ENCODE measurements at regions not wholly inside any gene's neighbourhood (a gene's known extent, or its start where the extent isn't known, plus 50 kb on each side); places are given as distances from the start of the nearest gene placed in this dataset.

DNA sequence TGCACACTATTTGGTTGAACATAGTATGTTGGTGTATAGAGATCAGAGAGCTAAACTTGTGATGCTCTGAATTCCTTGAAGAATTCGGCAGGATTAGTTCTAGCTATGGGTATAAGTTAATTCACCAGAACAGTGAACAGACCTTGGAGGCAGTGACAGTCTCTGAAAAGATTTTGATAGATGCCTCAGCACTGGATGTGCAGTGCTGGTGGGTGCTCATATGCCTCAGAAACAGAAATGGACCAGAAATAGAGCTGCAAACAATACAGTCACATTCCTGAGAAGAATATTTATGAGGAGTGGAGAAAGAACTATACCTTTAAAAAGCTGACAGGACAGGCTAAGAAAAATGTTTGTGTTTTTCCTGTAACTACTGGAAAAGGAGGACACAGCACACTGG lies 747.7 kb downstream of the KCTD16 start:
- DNase-seq: no peak

GRCh38 chr5:144915452-144915851 lies 744.8 kb downstream of the KCTD16 start:
- DNase-seq: no peak

GRCh38 chr5:144913661-144914060 lies 743.0 kb downstream of the KCTD16 start:
- DNase-seq: no peak

DNA sequence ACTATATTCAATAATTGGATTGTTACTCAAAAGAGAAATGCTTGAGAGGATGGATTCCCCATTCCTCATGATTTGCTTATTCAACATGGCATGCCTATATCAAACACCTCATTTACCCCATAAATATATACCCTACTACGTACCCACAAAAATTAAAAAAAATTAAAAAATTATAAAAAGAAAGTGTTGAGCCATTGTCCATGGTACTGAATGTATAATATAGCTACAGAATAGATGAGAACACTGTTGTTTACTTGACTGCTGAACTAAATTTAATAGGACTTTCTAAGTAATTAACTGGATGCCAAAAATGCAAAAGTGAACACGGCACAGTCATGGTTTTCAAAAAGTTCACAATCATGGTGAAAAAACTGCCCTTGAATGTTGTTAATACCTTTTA lies 725.8 kb downstream of the KCTD16 start:
- no peak for DNase-seq

GRCh38 chr5:144886668-144887067 lies 716.0 kb downstream of the KCTD16 start:
- DNase-seq: no peak

GRCh38 chr5:144882739-144883283 lies 712.1 kb downstream of the KCTD16 start:
- DNase-seq: no peak

DNA sequence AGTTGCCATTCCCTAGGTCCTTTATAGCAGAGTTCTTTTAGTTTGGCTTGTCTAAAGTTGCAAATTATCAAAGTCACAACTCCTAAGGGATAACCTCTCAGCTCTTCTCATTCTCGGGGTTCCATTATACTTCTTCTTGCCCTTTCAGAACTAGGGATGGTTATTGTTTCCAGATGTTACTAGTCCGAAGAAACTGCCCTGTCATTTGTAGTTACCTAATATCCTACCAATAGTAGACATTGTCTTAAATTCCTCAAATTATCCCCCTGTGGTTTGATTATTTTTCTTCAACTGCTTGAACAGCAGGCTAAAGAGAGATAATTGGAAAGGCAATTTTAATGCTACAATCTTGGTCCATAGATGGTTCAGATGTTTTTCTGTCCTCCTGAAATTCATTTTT lies 709.8 kb downstream of the KCTD16 start:
- no peak for DNase-seq

DNA sequence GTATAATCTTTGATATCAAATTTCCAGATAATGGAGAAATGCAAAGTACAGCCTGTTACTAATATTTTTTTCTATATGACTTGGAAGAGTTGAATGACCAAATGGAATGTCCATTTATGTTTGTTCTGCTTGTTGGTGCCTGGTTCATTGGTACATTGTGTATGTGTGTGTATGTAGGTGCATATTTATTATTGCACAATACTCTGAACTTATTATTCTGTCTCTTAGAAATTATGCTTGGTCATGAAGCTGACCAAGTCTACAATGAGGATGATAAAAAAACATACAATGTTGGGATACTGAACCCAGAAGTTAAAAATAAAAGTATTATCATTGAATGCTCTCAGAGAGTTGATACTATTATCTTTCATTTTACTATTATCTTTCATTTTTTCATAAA lies 706.3 kb downstream of the KCTD16 start:
- no peak for DNase-seq

- DNase-seq: no peak
Observed at GRCh38 chr5:144873076-144873475, 702.4 kb downstream of the KCTD16 start.

- peak; percentile 63 for DNase-seq
Observed at GRCh38 chr5:144864118-144864517, 693.4 kb downstream of the KCTD16 start.

GRCh38 chr5:144857454-144857853 lies 686.8 kb downstream of the KCTD16 start:
- DNase-seq: no peak

DNA sequence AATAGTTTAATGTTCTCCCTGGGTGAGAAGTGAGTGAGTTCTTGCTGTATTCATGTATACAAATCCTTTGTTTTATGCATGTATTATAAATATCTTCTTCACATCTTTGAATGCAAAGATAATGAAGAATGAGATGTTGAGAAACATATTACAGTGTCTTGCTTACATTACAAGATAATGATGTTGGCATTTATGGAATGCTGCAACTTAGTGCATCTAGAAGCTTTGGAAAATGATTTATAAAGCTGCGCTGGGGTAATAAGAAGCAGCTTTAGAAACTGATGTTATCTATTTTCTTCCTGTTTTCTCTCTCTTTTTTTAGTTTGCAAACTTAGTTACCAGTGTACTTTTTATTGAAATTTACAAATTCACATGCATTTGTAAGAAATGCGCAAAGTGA lies 673.4 kb downstream of the KCTD16 start:
- DNase-seq: no peak

DNA sequence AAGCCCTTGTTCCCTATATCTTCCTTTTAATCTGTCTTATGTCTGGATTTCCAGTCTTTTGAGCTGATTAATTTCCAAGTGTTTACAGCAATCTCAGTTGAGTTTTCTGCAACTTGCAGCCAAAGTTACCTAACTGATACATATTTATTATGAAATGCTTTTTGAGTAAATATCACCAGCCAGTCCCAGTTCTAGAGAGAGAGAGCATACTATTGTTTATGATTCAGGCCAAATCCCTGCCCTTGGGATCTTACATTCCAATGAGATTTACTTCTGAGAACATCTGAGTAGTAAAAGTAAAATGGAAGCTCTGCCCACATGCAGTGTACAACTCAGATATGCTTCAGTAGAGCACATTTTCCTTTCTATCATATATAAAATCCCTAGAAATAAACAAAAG lies 661.7 kb downstream of the KCTD16 start:
- no peak for DNase-seq

DNA sequence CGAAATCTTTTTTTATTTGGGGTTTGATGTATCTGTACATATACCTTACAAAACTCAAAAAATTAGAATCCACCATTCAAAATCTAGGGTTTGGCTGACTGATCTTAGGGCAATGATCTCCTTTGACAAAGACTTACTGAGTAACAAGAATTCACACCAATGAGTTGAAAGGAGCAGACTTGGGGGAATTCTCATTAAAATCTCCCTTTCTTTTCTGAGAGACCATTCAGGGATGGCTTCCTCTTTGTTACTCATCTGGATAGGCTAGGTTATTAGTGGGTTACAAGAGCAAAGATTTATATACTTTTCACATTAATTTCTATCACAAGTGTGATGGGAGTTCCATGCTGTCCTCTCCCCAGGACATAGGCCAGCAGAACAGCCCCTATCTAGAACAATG lies 661.0 kb downstream of the KCTD16 start:
- DNase-seq: no peak

- no peak for DNase-seq
Observed at GRCh38 chr5:144822503-144822902, 651.8 kb downstream of the KCTD16 start.

- DNase-seq: no peak
Observed at GRCh38 chr5:144820278-144820677, 649.6 kb downstream of the KCTD16 start.

DNA sequence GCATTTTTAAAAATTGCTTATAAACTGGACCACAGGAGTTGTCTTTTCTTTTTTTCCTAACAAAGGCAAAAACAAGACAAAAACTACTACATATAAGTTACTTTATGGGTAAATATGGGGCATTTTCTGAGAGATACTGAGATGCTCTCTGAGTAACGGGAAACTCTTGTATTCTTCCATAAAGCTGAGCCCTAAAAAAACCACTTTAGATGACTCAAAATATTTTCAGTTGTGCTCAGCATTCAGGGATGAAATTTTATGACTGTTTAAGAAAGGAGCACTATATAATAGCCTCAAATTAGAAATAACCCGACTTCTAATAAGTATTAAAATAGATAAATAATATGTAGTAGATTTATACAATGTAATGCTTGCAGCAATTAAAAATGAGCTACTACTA lies 644.5 kb downstream of the KCTD16 start:
- no peak for DNase-seq

DNA sequence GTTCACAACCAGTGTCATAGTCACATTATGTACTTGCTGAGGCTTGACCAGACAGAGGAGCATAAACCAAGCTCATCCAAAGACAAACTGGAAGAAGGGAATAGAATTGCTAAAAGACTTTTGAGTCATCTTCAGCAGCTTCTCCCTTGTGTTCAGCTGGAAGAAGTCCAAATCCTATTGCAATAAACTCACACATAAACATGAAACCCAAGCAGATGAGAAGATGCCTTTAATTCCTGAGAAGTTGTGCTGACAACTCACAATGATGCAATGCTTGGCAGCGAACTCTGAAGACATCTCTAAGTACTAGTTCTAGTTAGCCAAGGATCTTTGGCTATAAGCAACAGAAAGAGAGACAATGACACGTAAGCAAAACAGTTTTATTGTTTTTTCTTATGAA lies 642.1 kb downstream of the KCTD16 start:
- no peak for DNase-seq

DNA sequence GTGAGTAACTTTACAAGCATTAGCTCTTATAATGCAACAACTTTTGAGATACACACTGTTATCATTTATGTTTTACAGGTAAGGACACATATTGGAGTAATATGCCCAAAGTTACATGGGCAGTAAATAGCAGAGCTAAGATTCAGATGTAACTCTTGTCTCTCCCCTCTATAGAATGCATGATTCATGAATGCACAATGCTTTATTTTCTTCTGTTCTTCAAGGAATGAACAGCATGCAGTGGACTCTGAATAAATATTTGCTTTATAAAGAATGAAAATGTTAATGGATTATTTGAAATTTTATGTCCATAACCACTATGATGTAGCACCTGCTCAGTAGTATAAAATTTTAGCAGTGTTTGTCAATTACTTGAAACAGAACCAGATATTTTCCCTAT lies 629.5 kb downstream of the KCTD16 start:
- DNase-seq: no peak

- no peak for DNase-seq
Observed at GRCh38 chr5:144798595-144798994, 627.9 kb downstream of the KCTD16 start.

- no peak for DNase-seq
Observed at GRCh38 chr5:144794922-144795321, 624.2 kb downstream of the KCTD16 start.

DNA sequence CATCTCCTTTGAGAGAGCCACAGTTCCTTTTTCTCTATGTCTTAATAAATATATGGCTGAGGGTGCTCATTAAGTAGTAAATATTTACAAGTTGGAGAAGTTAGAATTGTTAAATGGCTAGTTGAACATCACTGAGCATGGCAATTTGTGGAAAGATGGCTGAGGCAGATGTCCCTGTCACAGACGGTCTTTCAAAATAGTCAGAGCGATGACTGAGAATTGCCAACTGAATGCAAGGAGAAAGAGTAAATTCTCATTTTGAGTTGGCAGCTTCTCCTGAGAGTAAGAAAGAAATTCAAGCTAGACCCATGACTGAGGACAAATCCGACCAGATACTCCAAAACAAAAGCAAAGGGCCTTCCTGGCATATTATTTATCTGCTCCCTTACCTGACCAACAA lies 617.9 kb downstream of the KCTD16 start:
- no peak for DNase-seq

DNA sequence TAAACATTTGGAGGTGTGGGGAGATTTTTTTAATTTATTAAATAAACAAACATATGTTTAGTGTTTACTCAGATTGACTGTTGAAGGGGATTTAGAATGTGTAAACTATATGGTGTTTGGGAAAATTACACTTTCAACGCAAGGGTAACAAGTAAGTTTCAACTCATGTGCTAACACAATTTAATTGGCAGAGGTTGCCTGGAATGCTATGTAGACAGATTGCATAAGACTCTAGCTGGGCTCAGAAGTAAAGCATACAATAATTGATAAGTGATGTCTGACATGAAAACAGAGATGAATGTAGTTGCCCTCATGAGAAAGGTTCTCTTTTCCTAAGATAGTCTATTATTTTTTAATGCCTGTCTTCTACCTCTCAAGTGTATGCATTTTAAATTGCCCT lies 617.4 kb downstream of the KCTD16 start:
- DNase-seq: no peak

- no peak for DNase-seq
Observed at GRCh38 chr5:144779368-144779767, 608.7 kb downstream of the KCTD16 start.

GRCh38 chr5:144778561-144778960 lies 607.9 kb downstream of the KCTD16 start:
- no peak for DNase-seq

GRCh38 chr5:144774197-144774596 lies 603.5 kb downstream of the KCTD16 start:
- DNase-seq: no peak
